ENCODE measurements at regions not wholly inside any gene's neighbourhood (a gene's known extent, or its start where the extent isn't known, plus 50 kb on each side); places are given as distances from the start of the nearest gene placed in this dataset.

GRCh38 chr22:22078329-22078728, 95.7 kb upstream of the TOP3B start (continued):
- TF ChIP-seq SUZ12 (IDR thresholded peaks at IDR 0.05; ENCODE audit: low read length) (no peak), RAD21 (IDR thresholded peaks at IDR 0.05 in 1 of 2, conservative IDR thresholded peaks at IDR 0.05 in 1 of 2; ENCODE audit: low read depth in 2 of 2, low read length in 2 of 2) (no peak), MAFK (IDR thresholded peaks at IDR 0.05; ENCODE audit: low read depth, low read length) (no peak), SIRT6 (IDR thresholded peaks at IDR 0.05; ENCODE audit: low read length) (no peak), ZNF274 (IDR thresholded peaks at IDR 0.05; ENCODE audit: borderline replicate concordance, extremely low read depth, low read length) (no peak), CTCF (IDR thresholded peaks at IDR 0.05; ENCODE audit: control extremely low read depth in 1 of 3, insufficient read depth in 1 of 3, low read depth in 1 of 3, low read length in 3 of 3) (no peak)
